Esophagus muscularis mucosa (tissue), 3 donors: ENCODE measurements at regions not wholly inside any gene's neighbourhood (a gene's known extent, or its start where the extent isn't known, plus 50 kb on each side); places are given as distances from the start of the nearest gene placed in this dataset.
"Not testable (repeated sequence)": the region's sequence is repeated elsewhere in the genome, so short reads cannot be mapped to it uniquely, and the experiment has no call there.

Source experiments
- CTCF ChIP-seq, 3 experiments: fragments of 200-600 bp in 2 of 3; fragments of 450-650 bp in 1 of 3; sonication (generic) in 2 of 3; IDR thresholded peaks; one replicate each; pipeline ENCODE4 v1.5.1; 2017 to 2019; ENCODE audit warnings: antibody characterized with exemption in 3 of 3, mild to moderate bottlenecking in 2 of 3, moderate library complexity in 1 of 3
- EP300 ChIP-seq: sonication (generic); formaldehyde crosslinking; IDR thresholded peaks from one replicate; pipeline ENCODE4 v1.6.1; 2017; ENCODE audit warnings: antibody characterized with exemption

- TF ChIP-seq CTCF (IDR thresholded peaks at IDR 0.05); EP300: not testable (repeated sequence)
These were observed 897.5 kb downstream of the PLOD2 start for GRCh38 chr3:145263458-145263857.
